DMS53 treated with DMSO at 0.1 percent for 48 hours (cell line): ENCODE measurements at regions not wholly inside any gene's neighbourhood (a gene's known extent, or its start where the extent isn't known, plus 50 kb on each side); places are given as distances from the start of the nearest gene placed in this dataset.
"Not testable (repeated sequence)": the region's sequence is repeated elsewhere in the genome, so short reads cannot be mapped to it uniquely, and the experiment has no call there.

Experiments
- DNase-seq: peaks from one replicate; lab custom pipeline; 2025; ENCODE audit not compliant: unreplicated experiment; lab: John Stamatoyannopoulos, UW

GRCh38 chr4:33625748-33626147 is 2618.6 kb downstream of the ARAP2 start:
- no peak for DNase-seq

- DNase-seq, result no peak
These were observed 2618.1 kb downstream of the ARAP2 start for GRCh38 chr4:33626221-33626620.

GRCh38 chr4:33628296-33628695 is 2616.0 kb downstream of the ARAP2 start:
- no peak for DNase-seq

- DNase-seq, result no peak
These were observed 2595.3 kb downstream of the ARAP2 start for GRCh38 chr4:33649015-33649414.

- DNase-seq, result no peak
These were observed 2594.8 kb downstream of the ARAP2 start for GRCh38 chr4:33649471-33649870.

- no peak for DNase-seq
These were observed 2594.3 kb downstream of the ARAP2 start for GRCh38 chr4:33650036-33650435.

- no peak for DNase-seq
These were observed 2585.3 kb downstream of the ARAP2 start for GRCh38 chr4:33658971-33659370.

- DNase-seq, result no peak
These were observed 2582.7 kb downstream of the ARAP2 start for GRCh38 chr4:33661636-33662035.

- DNase-seq, result no peak
These were observed 2558.4 kb downstream of the ARAP2 start for GRCh38 chr4:33685939-33686338.

GRCh38 chr4:33696041-33696440 is 2548.3 kb downstream of the ARAP2 start:
- no peak for DNase-seq

- no peak for DNase-seq
These were observed 2547.7 kb downstream of the ARAP2 start for GRCh38 chr4:33696586-33696985.

- no peak for DNase-seq
These were observed 2535.1 kb downstream of the ARAP2 start for GRCh38 chr4:33709247-33709646.

GRCh38 chr4:33711826-33712225 is 2532.5 kb downstream of the ARAP2 start:
- DNase-seq, result no peak

- DNase-seq, result no peak
These were observed 2529.3 kb downstream of the ARAP2 start for GRCh38 chr4:33714971-33715370.

GRCh38 chr4:33715841-33716395 is 2528.4 kb downstream of the ARAP2 start:
- DNase-seq, result no peak

GRCh38 chr4:33722254-33722653 is 2522.1 kb downstream of the ARAP2 start:
- DNase-seq, result no peak

GRCh38 chr4:33722800-33723516 is 2521.4 kb downstream of the ARAP2 start:
- DNase-seq, result no peak

- DNase-seq, result no peak
These were observed 2519.6 kb downstream of the ARAP2 start for GRCh38 chr4:33724685-33725084.

GRCh38 chr4:33725861-33726260 is 2518.5 kb downstream of the ARAP2 start:
- no peak for DNase-seq

- DNase-seq, result no peak
These were observed 2506.6 kb downstream of the ARAP2 start for GRCh38 chr4:33737726-33738125.

GRCh38 chr4:33739884-33740632 is 2504.3 kb downstream of the ARAP2 start:
- DNase-seq, result no peak

- DNase-seq, result not testable (repeated sequence)
These were observed 2503.4 kb downstream of the ARAP2 start for GRCh38 chr4:33740871-33741270.
